ENCODE measurements at regions not wholly inside any gene's neighbourhood (a gene's known extent, or its start where the extent isn't known, plus 50 kb on each side); places are given as distances from the start of the nearest gene placed in this dataset. TPM values are rescaled to one million over a fixed set of nuclear protein-coding genes. Genes with fewer than 3 reads are reported as not detected.

GRCh38 chr10:62746951-62747729 is 57.4 kb upstream of the ADO start:
- Histone ChIP-seq H3K4me1 (ENCODE audit: control insufficient read depth in 5 of 5, insufficient read depth in 5 of 5, low read length in 5 of 5) (peaks cover 0 to 5% (median 3%) of the 10 kb centered on the region in 5 donors), H3K27me3 (ENCODE audit: control insufficient read depth in 3 of 3, insufficient read depth in 3 of 3, low read length in 2 of 3) (no peaks in the 10 kb centered on the region), H3K9ac (ENCODE audit: insufficient read depth in 1 of 2, low read length in 2 of 2) (no peak overlapping the region), H3K4me3 (no peak overlapping the region), H3K36me3 (ENCODE audit: control insufficient read depth in 4 of 4, insufficient read depth in 4 of 4, low read length in 4 of 4) (no peaks in the 10 kb centered on the region), H3K9me3 (ENCODE audit: control insufficient read depth in 4 of 4, insufficient read depth in 3 of 4, low read length in 3 of 4) (no peaks in the 10 kb centered on the region), H3K27ac (ENCODE audit: low read depth in 1 of 2, low read length in 1 of 2) (no peak overlapping the region)
- DNase-seq (no peak), ATAC-seq (ENCODE audit: insufficient read depth, low FRiP score) (no peak)
- WGBS, 2 donors = 95 to 96% methylated on average over 3 of the region's 3 CpGs
- TF ChIP-seq, protein P1, sequence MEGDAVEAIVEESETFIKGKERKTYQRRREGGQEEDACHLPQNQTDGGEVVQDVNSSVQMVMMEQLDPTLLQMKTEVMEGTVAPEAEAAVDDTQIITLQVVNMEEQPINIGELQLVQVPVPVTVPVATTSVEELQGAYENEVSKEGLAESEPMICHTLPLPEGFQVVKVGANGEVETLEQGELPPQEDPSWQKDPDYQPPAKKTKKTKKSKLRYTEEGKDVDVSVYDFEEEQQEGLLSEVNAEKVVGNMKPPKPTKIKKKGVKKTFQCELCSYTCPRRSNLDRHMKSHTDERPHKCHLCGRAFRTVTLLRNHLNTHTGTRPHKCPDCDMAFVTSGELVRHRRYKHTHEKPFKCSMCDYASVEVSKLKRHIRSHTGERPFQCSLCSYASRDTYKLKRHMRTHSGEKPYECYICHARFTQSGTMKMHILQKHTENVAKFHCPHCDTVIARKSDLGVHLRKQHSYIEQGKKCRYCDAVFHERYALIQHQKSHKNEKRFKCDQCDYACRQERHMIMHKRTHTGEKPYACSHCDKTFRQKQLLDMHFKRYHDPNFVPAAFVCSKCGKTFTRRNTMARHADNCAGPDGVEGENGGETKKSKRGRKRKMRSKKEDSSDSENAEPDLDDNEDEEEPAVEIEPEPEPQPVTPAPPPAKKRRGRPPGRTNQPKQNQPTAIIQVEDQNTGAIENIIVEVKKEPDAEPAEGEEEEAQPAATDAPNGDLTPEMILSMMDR (IDR thresholded peaks at IDR 0.05; ENCODE audit: control extremely low read depth, extremely low read depth) = no peak

GRCh38 chr10:62748386-62748785 is 56.1 kb upstream of the ADO start:
- Histone ChIP-seq H3K9me3 (ENCODE audit: control insufficient read depth in 4 of 4, insufficient read depth in 3 of 4, low read length in 3 of 4) (no peaks in the 10 kb centered on the region), H3K27me3 (ENCODE audit: control insufficient read depth in 3 of 3, insufficient read depth in 3 of 3, low read length in 2 of 3) (no peaks in the 10 kb centered on the region), H3K4me3 (no peak overlapping the region), H3K9ac (ENCODE audit: insufficient read depth in 1 of 2, low read length in 2 of 2) (no peak overlapping the region), H3K27ac (ENCODE audit: low read depth in 1 of 2, low read length in 1 of 2) (no peak overlapping the region), H3K36me3 (ENCODE audit: control insufficient read depth in 4 of 4, insufficient read depth in 4 of 4, low read length in 4 of 4) (no peaks in the 10 kb centered on the region), H3K4me1 (ENCODE audit: control insufficient read depth in 5 of 5, insufficient read depth in 5 of 5, low read length in 5 of 5) (peaks cover 0 to 3% (median 0%) of the 10 kb centered on the region in 5 donors)
- no peak for DNase-seq
- no peak for ATAC-seq (ENCODE audit: insufficient read depth, low FRiP score)
- TF ChIP-seq, protein P1 (IDR thresholded peaks at IDR 0.05; ENCODE audit: control extremely low read depth, extremely low read depth) = no peak

DNA sequence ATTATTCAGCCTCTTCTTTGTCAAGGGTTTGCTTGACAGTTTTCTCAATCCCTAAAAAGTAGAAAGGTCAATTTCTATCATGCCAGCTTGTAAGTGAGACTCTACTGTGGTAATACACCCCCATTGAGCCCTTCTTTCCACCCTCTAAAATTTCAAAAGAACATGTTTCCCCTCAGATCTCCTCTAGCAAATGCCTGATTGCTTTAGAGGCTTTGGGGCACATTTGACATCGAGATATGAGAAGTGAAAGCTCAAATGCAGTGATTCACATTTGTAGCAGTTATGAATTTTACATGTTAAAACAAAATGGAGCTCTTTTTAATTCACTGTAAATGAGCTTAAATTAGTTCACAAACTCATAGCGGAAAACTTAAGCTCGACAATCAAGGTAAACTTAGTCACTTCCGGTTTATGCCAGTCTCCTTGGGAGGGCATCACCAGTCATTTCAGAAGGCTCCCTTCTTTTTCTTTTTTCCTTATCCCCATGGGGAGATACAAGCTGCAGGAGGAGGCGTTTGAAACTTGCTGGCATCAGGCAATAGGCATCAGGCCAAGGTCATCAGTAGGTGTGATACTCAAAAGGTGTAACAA is 55.3 kb upstream of the ADO start:
- no peak overlapping the region for H3K4me3 ChIP-seq
- DNase-seq = no peak
- no peak overlapping the region for H3K27ac ChIP-seq (ENCODE audit: low read depth in 1 of 2, low read length in 1 of 2)
- no peaks in the 10 kb centered on the region for H3K9me3 ChIP-seq (ENCODE audit: control insufficient read depth in 4 of 4, insufficient read depth in 3 of 4, low read length in 3 of 4)
- H3K36me3 ChIP-seq (ENCODE audit: control insufficient read depth in 4 of 4, insufficient read depth in 4 of 4, low read length in 4 of 4) = no peaks in the 10 kb centered on the region
- WGBS, 2 donors = 77 to 89% methylated on average over 5 of the region's 5 CpGs
- TF ChIP-seq, protein P1 (IDR thresholded peaks at IDR 0.05; ENCODE audit: control extremely low read depth, extremely low read depth) = no peak
- no peak for ATAC-seq (ENCODE audit: insufficient read depth, low FRiP score)
- H3K4me1 ChIP-seq (ENCODE audit: control insufficient read depth in 5 of 5, insufficient read depth in 5 of 5, low read length in 5 of 5) = peaks cover 0 to 3% (median 0%) of the 10 kb centered on the region in 5 donors
- H3K27me3 ChIP-seq (ENCODE audit: control insufficient read depth in 3 of 3, insufficient read depth in 3 of 3, low read length in 2 of 3) = no peaks in the 10 kb centered on the region
- no peak overlapping the region for H3K9ac ChIP-seq (ENCODE audit: insufficient read depth in 1 of 2, low read length in 2 of 2)

Small RNA genes lying in the stretch of these regions (small RNA-seq; reads per million reads assigned to genes)
- not detected for gene ALDH7A1P4 (ENCODE audit: low replicate concordance)
